ENCODE measurements at regions not wholly inside any gene's neighbourhood (a gene's known extent, or its start where the extent isn't known, plus 50 kb on each side); places are given as distances from the start of the nearest gene placed in this dataset.

DNA sequence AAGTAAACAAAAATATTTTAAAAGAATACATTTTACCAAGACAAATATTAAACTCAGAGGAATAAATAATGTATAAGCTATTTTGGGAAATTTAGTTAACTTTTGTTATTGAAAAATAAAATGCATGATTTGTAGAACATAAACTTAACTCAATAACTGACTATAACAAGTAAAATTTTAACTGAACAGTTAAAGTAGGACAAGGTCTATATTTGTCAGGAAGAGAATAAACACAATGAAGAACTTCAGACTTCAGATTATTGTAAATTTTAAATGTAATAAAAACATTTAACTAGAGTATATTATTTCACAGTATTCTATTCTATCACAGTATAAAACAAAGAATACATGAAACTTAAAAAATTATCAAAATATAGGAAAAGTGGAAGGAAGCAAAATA, 948.8 kb upstream of the USP15 start:
- Histone ChIP-seq H2BK15ac (replicated peaks; ENCODE audit: low read depth) (no peak overlapping the region), H4K5ac (ENCODE audit: low read length) (no peak overlapping the region), H3K9ac (ENCODE audit: low read length) (no peak overlapping the region), H3K79me2 (ENCODE audit: control insufficient read depth, insufficient read depth, low read length) (no peaks in the 10 kb centered on the region), H3K36me3 (ENCODE audit: control insufficient read depth, insufficient read depth, low read length) (no peaks in the 10 kb centered on the region), H4K8ac (ENCODE audit: low read depth, low read length) (no peak overlapping the region), H2AK5ac (ENCODE audit: low read length) (no peak overlapping the region), H3K4me2 (ENCODE audit: low read length) (no peak overlapping the region), H3K4me1 (ENCODE audit: control insufficient read depth, low read depth, low read length) (no peaks in the 10 kb centered on the region), H3K23ac (ENCODE audit: low read length) (no peak overlapping the region), H3K4me3 (ENCODE audit: low read length) (no peak overlapping the region), H3K4ac (ENCODE audit: low read depth, low read length) (no peak overlapping the region), H3K18ac (ENCODE audit: low read length) (no peak overlapping the region), H2BK5ac (ENCODE audit: low read length) (no peak overlapping the region), H3K27me3 (ENCODE audit: insufficient read depth, low read length, poor library complexity) (no peaks in the 10 kb centered on the region), H2BK120ac (ENCODE audit: low read depth, low read length) (no peak overlapping the region), H3K56ac (ENCODE audit: low read length) (no peak overlapping the region), H3K79me1 (ENCODE audit: low read length) (no peaks in the 10 kb centered on the region), H3K27ac (ENCODE audit: low read depth, low read length) (no peak overlapping the region)
- DNase-seq, result no peak

DNA sequence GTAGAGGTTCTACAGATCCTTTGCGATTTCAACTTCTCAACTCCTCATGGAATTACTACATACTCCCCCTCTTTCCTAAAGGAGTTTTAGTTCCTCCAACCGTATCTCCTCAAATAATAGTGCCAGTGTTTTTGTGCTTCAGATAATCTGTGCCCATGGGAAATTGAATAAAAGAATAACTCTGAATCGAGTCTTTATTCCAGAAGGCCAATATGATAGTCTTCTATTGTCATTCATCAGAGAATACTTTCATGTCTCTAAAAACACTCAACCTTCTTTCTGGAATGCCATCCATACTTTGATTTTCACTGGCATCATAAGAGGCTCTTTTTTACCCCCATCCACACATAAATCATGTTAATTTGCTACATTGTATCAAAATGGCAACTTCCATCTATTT, 911.3 kb upstream of the USP15 start:
- no peak for DNase-seq
- Histone ChIP-seq H2BK120ac (ENCODE audit: low read depth, low read length) (no peak overlapping the region), H3K36me3 (ENCODE audit: control insufficient read depth, insufficient read depth, low read length) (no peaks in the 10 kb centered on the region), H3K4ac (ENCODE audit: low read depth, low read length) (no peak overlapping the region), H3K4me1 (ENCODE audit: control insufficient read depth, low read depth, low read length) (no peaks in the 10 kb centered on the region), H3K18ac (ENCODE audit: low read length) (no peak overlapping the region), H3K27ac (ENCODE audit: low read depth, low read length) (no peak overlapping the region), H3K4me3 (ENCODE audit: low read length) (no peak overlapping the region), H3K23ac (ENCODE audit: low read length) (no peak overlapping the region), H4K5ac (ENCODE audit: low read length) (no peak overlapping the region), H2BK5ac (ENCODE audit: low read length) (no peak overlapping the region), H2BK15ac (replicated peaks; ENCODE audit: low read depth) (no peak overlapping the region), H2AK5ac (ENCODE audit: low read length) (no peak overlapping the region), H3K9ac (ENCODE audit: low read length) (no peak overlapping the region), H3K56ac (ENCODE audit: low read length) (no peak overlapping the region), H3K4me2 (ENCODE audit: low read length) (no peak overlapping the region), H3K79me2 (ENCODE audit: control insufficient read depth, insufficient read depth, low read length) (no peaks in the 10 kb centered on the region), H3K79me1 (ENCODE audit: low read length) (no peaks in the 10 kb centered on the region), H3K27me3 (ENCODE audit: insufficient read depth, low read length, poor library complexity) (no peaks in the 10 kb centered on the region), H4K8ac (ENCODE audit: low read depth, low read length) (no peak overlapping the region)
- WGBS (ENCODE audit: extremely low coverage, insufficient coverage, low lambda C conversion rate), result no CpG with 5 or more reads among the region's 3 CpGs

DNA sequence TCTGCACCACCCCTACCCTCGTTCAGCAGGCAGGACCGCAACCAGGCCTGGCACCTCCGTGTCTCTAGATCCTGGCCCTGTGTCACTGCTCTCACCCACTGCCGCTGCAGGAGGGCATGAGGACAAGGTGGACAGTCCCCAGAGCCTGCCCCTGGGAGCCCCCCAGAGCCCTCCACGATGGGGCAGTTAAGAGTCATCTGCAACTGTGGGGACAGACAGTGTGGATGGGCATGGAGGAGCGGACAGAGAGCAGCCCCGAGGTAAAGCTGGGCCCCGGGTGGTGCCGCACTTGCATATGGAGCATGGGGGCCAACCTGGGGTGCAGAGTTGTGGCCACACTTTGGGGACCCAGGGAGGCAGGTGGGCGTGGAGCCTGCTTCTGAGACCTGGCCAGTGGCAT, 905.1 kb upstream of the USP15 start:
- no peak overlapping the region for H4K5ac ChIP-seq (ENCODE audit: low read length)
- H3K4ac ChIP-seq (ENCODE audit: low read depth, low read length), result no peak overlapping the region
- no peak overlapping the region for H3K23ac ChIP-seq (ENCODE audit: low read length)
- no peak overlapping the region for H2BK5ac ChIP-seq (ENCODE audit: low read length)
- H2BK120ac ChIP-seq (ENCODE audit: low read depth, low read length), result no peak overlapping the region
- H3K79me1 ChIP-seq (ENCODE audit: low read length), result no peaks in the 10 kb centered on the region
- H2BK15ac ChIP-seq (replicated peaks; ENCODE audit: low read depth), result no peak overlapping the region
- H2AK5ac ChIP-seq (ENCODE audit: low read length), result no peak overlapping the region
- H3K79me2 ChIP-seq (ENCODE audit: control insufficient read depth, insufficient read depth, low read length), result no peaks in the 10 kb centered on the region
- H4K8ac ChIP-seq (ENCODE audit: low read depth, low read length), result no peak overlapping the region
- DNase-seq, result no peak
- H3K9ac ChIP-seq (ENCODE audit: low read length), result no peak overlapping the region
- no peak overlapping the region for H3K56ac ChIP-seq (ENCODE audit: low read length)
- H3K18ac ChIP-seq (ENCODE audit: low read length), result no peak overlapping the region
- H3K4me2 ChIP-seq (ENCODE audit: low read length), result no peak overlapping the region
- H3K27me3 ChIP-seq (ENCODE audit: insufficient read depth, low read length, poor library complexity), result no peaks in the 10 kb centered on the region
- H3K4me3 ChIP-seq (ENCODE audit: low read length), result no peak overlapping the region
- no peak overlapping the region for H3K27ac ChIP-seq (ENCODE audit: low read depth, low read length)
- WGBS (ENCODE audit: extremely low coverage, insufficient coverage, low lambda C conversion rate), result no CpG with 5 or more reads among the region's 10 CpGs
- no peaks in the 10 kb centered on the region for H3K36me3 ChIP-seq (ENCODE audit: control insufficient read depth, insufficient read depth, low read length)
- H3K4me1 ChIP-seq (ENCODE audit: control insufficient read depth, low read depth, low read length), result no peaks in the 10 kb centered on the region

DNA sequence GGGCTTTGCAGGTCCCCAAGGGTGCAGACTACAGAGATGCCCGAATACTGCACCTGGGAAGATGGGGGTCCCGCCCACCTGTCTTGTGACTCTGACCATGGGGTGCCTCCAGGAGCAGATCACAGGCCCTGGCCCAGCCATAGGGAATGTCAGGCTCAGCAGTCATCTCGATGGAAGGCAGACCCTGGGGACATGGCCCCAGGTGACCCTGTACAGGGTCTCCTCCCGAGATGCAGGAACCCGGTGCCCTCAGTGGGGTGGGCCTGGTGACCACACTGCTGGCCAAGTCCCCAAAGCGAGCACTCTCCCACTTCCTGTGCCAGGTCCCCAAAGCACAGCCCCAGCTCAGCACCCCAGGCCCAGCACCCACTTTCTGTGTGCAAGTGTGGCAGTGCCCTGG, 903.7 kb upstream of the USP15 start:
- Histone ChIP-seq H2BK15ac (replicated peaks; ENCODE audit: low read depth) (no peak overlapping the region), H3K9ac (ENCODE audit: low read length) (no peak overlapping the region), H2BK120ac (ENCODE audit: low read depth, low read length) (no peak overlapping the region), H3K27me3 (ENCODE audit: insufficient read depth, low read length, poor library complexity) (no peaks in the 10 kb centered on the region), H4K8ac (ENCODE audit: low read depth, low read length) (no peak overlapping the region), H3K27ac (ENCODE audit: low read depth, low read length) (no peak overlapping the region), H3K56ac (ENCODE audit: low read length) (no peak overlapping the region), H3K36me3 (ENCODE audit: control insufficient read depth, insufficient read depth, low read length) (no peaks in the 10 kb centered on the region), H3K4me2 (ENCODE audit: low read length) (no peak overlapping the region), H3K4ac (ENCODE audit: low read depth, low read length) (no peak overlapping the region), H4K5ac (ENCODE audit: low read length) (no peak overlapping the region), H3K4me1 (ENCODE audit: control insufficient read depth, low read depth, low read length) (no peaks in the 10 kb centered on the region), H3K23ac (ENCODE audit: low read length) (no peak overlapping the region), H3K79me2 (ENCODE audit: control insufficient read depth, insufficient read depth, low read length) (no peaks in the 10 kb centered on the region), H2BK5ac (ENCODE audit: low read length) (no peak overlapping the region), H3K4me3 (ENCODE audit: low read length) (no peak overlapping the region), H2AK5ac (ENCODE audit: low read length) (no peak overlapping the region), H3K79me1 (ENCODE audit: low read length) (no peaks in the 10 kb centered on the region), H3K18ac (ENCODE audit: low read length) (no peak overlapping the region)
- no peak for DNase-seq
- WGBS (ENCODE audit: extremely low coverage, insufficient coverage, low lambda C conversion rate), result no CpG with 5 or more reads among the region's 6 CpGs

DNA sequence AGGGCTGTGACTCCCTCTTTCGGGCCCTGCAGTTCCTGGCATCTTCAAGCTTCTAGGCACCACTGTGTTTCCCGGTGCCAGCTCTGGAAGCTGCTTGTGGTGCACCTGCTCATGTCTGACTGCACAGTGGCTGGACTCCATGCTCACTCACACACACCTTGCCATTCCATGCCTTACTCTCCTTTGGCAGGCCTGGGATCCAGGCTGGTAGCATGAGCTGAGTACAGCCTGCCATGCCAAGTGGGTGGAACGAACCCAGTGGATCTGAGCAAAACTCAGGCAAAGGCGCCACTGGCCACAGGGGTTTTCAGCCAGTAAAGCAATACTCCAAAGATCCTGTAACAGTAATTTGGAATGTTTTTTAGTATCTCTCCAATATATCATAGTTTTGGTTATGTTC, 902.7 kb upstream of the USP15 start:
- no CpG with 5 or more reads among the region's 4 CpGs for WGBS (ENCODE audit: extremely low coverage, insufficient coverage, low lambda C conversion rate)

DNA sequence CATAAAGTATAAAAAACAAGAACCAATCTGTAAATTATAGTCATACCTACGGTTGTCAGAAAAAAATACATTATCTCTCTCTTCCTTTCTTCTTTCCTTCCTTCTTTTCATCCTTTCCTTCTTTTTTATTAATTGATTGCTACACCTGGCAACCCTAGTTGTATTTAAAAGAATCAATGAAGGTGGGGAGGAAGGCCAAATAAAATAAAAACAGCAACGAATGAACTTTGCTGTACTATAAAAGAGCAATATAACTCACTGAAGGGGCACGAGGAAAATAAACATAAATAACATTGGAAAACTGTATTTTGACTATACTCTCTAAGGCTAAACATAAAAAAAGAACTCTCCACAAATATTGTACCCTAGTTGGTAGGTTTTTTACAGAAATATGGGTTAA, 898.2 kb upstream of the USP15 start:
- no peak for DNase-seq
- no peak overlapping the region for H3K18ac ChIP-seq (ENCODE audit: low read length)
- no peak overlapping the region for H3K4ac ChIP-seq (ENCODE audit: low read depth, low read length)
- no peak overlapping the region for H3K4me3 ChIP-seq (ENCODE audit: low read length)
- H2BK120ac ChIP-seq (ENCODE audit: low read depth, low read length), result no peak overlapping the region
- no peak overlapping the region for H3K27ac ChIP-seq (ENCODE audit: low read depth, low read length)
- no peak overlapping the region for H3K23ac ChIP-seq (ENCODE audit: low read length)
- no peak overlapping the region for H2AK5ac ChIP-seq (ENCODE audit: low read length)
- no peaks in the 10 kb centered on the region for H3K4me1 ChIP-seq (ENCODE audit: control insufficient read depth, low read depth, low read length)
- H2BK5ac ChIP-seq (ENCODE audit: low read length), result no peak overlapping the region
- H4K5ac ChIP-seq (ENCODE audit: low read length), result no peak overlapping the region
- H3K9ac ChIP-seq (ENCODE audit: low read length), result no peak overlapping the region
- no peaks in the 10 kb centered on the region for H3K27me3 ChIP-seq (ENCODE audit: insufficient read depth, low read length, poor library complexity)
- H3K36me3 ChIP-seq (ENCODE audit: control insufficient read depth, insufficient read depth, low read length), result no peaks in the 10 kb centered on the region
- WGBS (ENCODE audit: extremely low coverage, insufficient coverage, low lambda C conversion rate), result 100% methylated on average over 1 of the region's 3 CpGs
- no peaks in the 10 kb centered on the region for H3K79me2 ChIP-seq (ENCODE audit: control insufficient read depth, insufficient read depth, low read length)
- no peak overlapping the region for H2BK15ac ChIP-seq (replicated peaks; ENCODE audit: low read depth)
- no peak overlapping the region for H3K56ac ChIP-seq (ENCODE audit: low read length)
- no peak overlapping the region for H3K4me2 ChIP-seq (ENCODE audit: low read length)
- H4K8ac ChIP-seq (ENCODE audit: low read depth, low read length), result no peak overlapping the region
- H3K79me1 ChIP-seq (ENCODE audit: low read length), result no peaks in the 10 kb centered on the region

More for the DNA sequence above, 902.7 kb upstream of the USP15 start:
- H2BK5ac ChIP-seq (ENCODE audit: low read length), result no peak overlapping the region
- no peak overlapping the region for H3K27ac ChIP-seq (ENCODE audit: low read depth, low read length)
- no peak overlapping the region for H2BK120ac ChIP-seq (ENCODE audit: low read depth, low read length)
- no peak for DNase-seq
- H3K18ac ChIP-seq (ENCODE audit: low read length), result no peak overlapping the region
- no peaks in the 10 kb centered on the region for H3K27me3 ChIP-seq (ENCODE audit: insufficient read depth, low read length, poor library complexity)
- H3K23ac ChIP-seq (ENCODE audit: low read length), result no peak overlapping the region
- H3K79me2 ChIP-seq (ENCODE audit: control insufficient read depth, insufficient read depth, low read length), result no peaks in the 10 kb centered on the region
- no peak overlapping the region for H3K56ac ChIP-seq (ENCODE audit: low read length)
- no peak overlapping the region for H2BK15ac ChIP-seq (replicated peaks; ENCODE audit: low read depth)
- no peaks in the 10 kb centered on the region for H3K4me1 ChIP-seq (ENCODE audit: control insufficient read depth, low read depth, low read length)
- H4K8ac ChIP-seq (ENCODE audit: low read depth, low read length), result no peak overlapping the region
- H3K36me3 ChIP-seq (ENCODE audit: control insufficient read depth, insufficient read depth, low read length), result no peaks in the 10 kb centered on the region
- H3K4me2 ChIP-seq (ENCODE audit: low read length), result no peak overlapping the region
- H3K9ac ChIP-seq (ENCODE audit: low read length), result no peak overlapping the region
- H3K79me1 ChIP-seq (ENCODE audit: low read length), result no peaks in the 10 kb centered on the region
- H3K4me3 ChIP-seq (ENCODE audit: low read length), result no peak overlapping the region
- no peak overlapping the region for H2AK5ac ChIP-seq (ENCODE audit: low read length)
- no peak overlapping the region for H3K4ac ChIP-seq (ENCODE audit: low read depth, low read length)
- no peak overlapping the region for H4K5ac ChIP-seq (ENCODE audit: low read length)
